Thyroid gland (tissue), 4 donors: ENCODE measurements at regions not wholly inside any gene's neighbourhood (a gene's known extent, or its start where the extent isn't known, plus 50 kb on each side); places are given as distances from the start of the nearest gene placed in this dataset.

Source experiments
- DNase-seq, 2 donors: peaks; one replicate each; pipeline ENCODE4 v3.0.0-alpha.2; 2019
- H3K27ac ChIP-seq, 3 donors: fragments of 200-600 bp; sonication (generic); 1 replicate in 2 of 3; 2 replicates in 1 of 3; pipeline ENCODE4 v1.5.1; 2016 to 2019; ENCODE audit warnings: mild to moderate bottlenecking in 1 of 3, moderate library complexity in 1 of 3
- H3K27me3 ChIP-seq: fragments of 200-600 bp; sonication (generic); one replicate; pipeline ENCODE4 v1.5.1; 2019
- H3K36me3 ChIP-seq, 2 donors: fragments of 200-600 bp; sonication (generic); one replicate each; pipeline ENCODE4 v1.5.1; 2016 to 2019
- H3K4me1 ChIP-seq, 2 donors: fragments of 200-600 bp; sonication (generic); one replicate each; pipeline ENCODE4 v1.5.1; 2017 to 2019
- H3K4me3 ChIP-seq, 3 donors: fragments of 200-600 bp; sonication (generic); replicated peaks in 1 of 3; 1 replicate in 2 of 3; 2 replicates in 1 of 3; pipeline ENCODE4 v1.5.1; 2016; ENCODE audit warnings: mild to moderate bottlenecking in 1 of 3
- H3K9me3 ChIP-seq: fragments of 200-600 bp; sonication (generic); one replicate; pipeline ENCODE4 v1.5.1; 2017
- POLR2A ChIP-seq, 2 donors: fragments of 450-650 bp; IDR thresholded peaks; one replicate each; pipeline ENCODE4 v1.6.1; 2017; ENCODE audit warnings: antibody characterized with exemption in 2 of 2, mild to moderate bottlenecking in 2 of 2, moderate library complexity in 1 of 2
- WGBS, 2 donors: methylation state at CpG; one replicate each; pipeline ENCODE4 v1.1.5; 2017; 5-methylcytosine and 5-hydroxymethylcytosine counted together
- intact Hi-C: fragments of 100-400 bp; cut with DNase I; formaldehyde crosslinking; loops from one replicate; pipeline ENCODE4 v1.15.1; 2023
- TF ChIP-seq, protein P1 (sequence below), 6 experiments: fragments of 200-600 bp in 3 of 6; fragments of 450-650 bp in 3 of 6; sonication (generic) in 3 of 6; IDR thresholded peaks; one replicate each; pipeline ENCODE4 v1.5.1; 2016 to 2019; ENCODE audit warnings: antibody characterized with exemption in 6 of 6, mild to moderate bottlenecking in 2 of 6, inconsistent platforms in 1 of 6, moderate library complexity in 1 of 6

DNA sequence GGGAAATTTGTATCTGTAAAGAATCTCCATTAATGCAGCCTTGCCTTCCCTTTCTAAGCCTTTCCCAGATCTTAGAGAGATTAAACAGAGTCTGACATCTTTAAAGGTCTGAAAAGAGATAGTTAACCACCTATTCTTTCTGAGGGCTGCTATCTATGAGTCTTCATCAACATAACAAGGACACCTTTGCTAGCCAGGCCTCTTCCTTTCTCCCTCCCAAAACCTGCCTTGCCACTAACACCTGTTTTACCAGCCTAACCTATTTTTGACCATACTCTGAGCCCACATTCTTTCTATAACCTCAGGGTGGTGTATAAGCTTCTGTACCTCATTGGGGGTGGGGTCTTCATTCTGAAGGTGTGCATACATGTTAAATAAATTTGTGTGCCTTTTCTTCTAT lies 217.1 kb downstream of the IPMK start:
- no peak for DNase-seq
- no peaks in the 10 kb centered on the region for H3K4me1 ChIP-seq
- H3K9me3 ChIP-seq = no peaks in the 10 kb centered on the region
- H3K27me3 ChIP-seq = no peaks in the 10 kb centered on the region
- H3K4me3 ChIP-seq = no peak overlapping the region
- no peaks in the 10 kb centered on the region for H3K36me3 ChIP-seq
- no peak overlapping the region for H3K27ac ChIP-seq
- intact Hi-C loops = no loop called here
- TF ChIP-seq POLR2A (IDR thresholded peaks at IDR 0.05) = no peak
- TF ChIP-seq, protein P1, sequence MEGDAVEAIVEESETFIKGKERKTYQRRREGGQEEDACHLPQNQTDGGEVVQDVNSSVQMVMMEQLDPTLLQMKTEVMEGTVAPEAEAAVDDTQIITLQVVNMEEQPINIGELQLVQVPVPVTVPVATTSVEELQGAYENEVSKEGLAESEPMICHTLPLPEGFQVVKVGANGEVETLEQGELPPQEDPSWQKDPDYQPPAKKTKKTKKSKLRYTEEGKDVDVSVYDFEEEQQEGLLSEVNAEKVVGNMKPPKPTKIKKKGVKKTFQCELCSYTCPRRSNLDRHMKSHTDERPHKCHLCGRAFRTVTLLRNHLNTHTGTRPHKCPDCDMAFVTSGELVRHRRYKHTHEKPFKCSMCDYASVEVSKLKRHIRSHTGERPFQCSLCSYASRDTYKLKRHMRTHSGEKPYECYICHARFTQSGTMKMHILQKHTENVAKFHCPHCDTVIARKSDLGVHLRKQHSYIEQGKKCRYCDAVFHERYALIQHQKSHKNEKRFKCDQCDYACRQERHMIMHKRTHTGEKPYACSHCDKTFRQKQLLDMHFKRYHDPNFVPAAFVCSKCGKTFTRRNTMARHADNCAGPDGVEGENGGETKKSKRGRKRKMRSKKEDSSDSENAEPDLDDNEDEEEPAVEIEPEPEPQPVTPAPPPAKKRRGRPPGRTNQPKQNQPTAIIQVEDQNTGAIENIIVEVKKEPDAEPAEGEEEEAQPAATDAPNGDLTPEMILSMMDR (IDR thresholded peaks at IDR 0.05) = no peak

DNA sequence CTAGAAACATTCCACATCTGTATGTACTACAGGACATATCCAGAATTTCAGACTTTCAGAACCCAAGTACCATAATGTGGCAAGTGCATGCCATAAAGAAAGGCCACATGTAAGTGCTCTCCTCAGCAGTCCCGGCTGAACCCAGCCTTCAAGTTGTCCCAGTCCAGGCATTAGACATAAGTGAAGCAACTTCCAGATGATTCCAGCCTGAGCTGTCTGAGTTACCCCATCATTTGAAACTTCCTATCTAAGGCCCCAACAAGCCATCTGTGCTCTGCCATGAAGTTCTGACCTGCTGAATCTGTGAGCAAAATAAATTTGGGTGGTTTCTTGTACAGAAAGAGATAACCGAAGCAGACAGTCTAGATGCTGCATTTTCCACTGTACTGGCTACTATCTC lies 218.8 kb downstream of the IPMK start:
- H3K36me3 ChIP-seq = no peaks in the 10 kb centered on the region
- H3K9me3 ChIP-seq = no peaks in the 10 kb centered on the region
- intact Hi-C loops = no loop called here
- no peak for DNase-seq
- 88 to 98% methylated on average over 2 of the region's 2 CpGs for WGBS, 2 donors
- no peaks in the 10 kb centered on the region for H3K4me1 ChIP-seq
- H3K27ac ChIP-seq = no peak overlapping the region
- H3K4me3 ChIP-seq = no peak overlapping the region
- TF ChIP-seq POLR2A (IDR thresholded peaks at IDR 0.05) = no peak
- TF ChIP-seq, protein P1 (IDR thresholded peaks at IDR 0.05) = no peak
- no peaks in the 10 kb centered on the region for H3K27me3 ChIP-seq

DNA sequence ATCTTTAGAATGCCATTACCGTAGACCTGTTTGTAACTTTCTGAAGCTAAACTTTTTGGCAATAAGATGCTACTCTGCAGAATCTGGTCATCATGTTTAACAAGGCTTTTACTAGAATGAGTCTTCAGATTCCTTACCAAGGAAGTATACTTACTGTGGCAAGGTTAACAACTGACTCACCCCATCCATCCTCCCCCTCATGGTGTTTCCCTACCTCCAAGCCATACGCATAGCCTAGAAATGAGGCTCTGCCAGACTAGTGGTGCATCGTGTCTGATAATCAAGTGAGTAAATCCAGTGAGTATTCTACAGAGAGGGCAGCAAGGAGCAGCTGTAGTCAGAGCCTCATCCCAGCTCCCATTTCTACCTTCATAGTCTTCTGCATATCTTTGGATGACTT lies 223.6 kb downstream of the IPMK start:
- Histone ChIP-seq H3K4me1 (peaks cover 4 to 9% of the 10 kb centered on the region in 2 donors), H3K4me3 (no peak overlapping the region), H3K36me3 (no peaks in the 10 kb centered on the region), H3K27ac (no peak overlapping the region), H3K27me3 (no peaks in the 10 kb centered on the region), H3K9me3 (no peaks in the 10 kb centered on the region)
- TF ChIP-seq, protein P1 (IDR thresholded peaks at IDR 0.05) = no peak
- intact Hi-C loops = no loop called here
- DNase-seq = no peak
- WGBS, 2 donors = 88 to 90% methylated on average over 3 of the region's 3 CpGs

DNA sequence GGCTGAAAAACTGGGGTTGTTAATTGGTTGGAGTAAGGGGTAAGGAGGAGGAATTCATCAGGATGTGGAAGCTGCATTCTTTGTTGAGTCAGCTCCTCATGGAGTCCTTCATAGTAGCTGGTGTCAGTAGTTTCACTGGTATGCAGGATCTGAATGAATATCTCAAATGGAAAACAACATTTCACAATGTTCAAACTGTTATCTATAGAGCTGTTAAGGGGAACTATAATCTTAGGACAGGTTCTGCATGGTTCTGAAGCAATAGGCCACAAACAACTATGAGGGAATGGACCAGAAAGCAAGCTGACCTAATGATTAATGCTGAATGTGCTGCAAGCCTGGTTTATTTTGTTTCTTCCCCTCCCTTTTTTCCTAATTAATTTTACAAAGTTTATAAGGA lies 225.8 kb downstream of the IPMK start:
- Histone ChIP-seq H3K9me3 (no peaks in the 10 kb centered on the region), H3K4me3 (no peak overlapping the region), H3K27ac (no peak overlapping the region), H3K36me3 (no peaks in the 10 kb centered on the region), H3K27me3 (no peaks in the 10 kb centered on the region), H3K4me1 (peaks cover 4 to 9% of the 10 kb centered on the region in 2 donors)
- DNase-seq = no peak
- TF ChIP-seq POLR2A (IDR thresholded peaks at IDR 0.05) = no peak
- TF ChIP-seq, protein P1 (IDR thresholded peaks at IDR 0.05) = no peak
- intact Hi-C loops = no loop called here

DNA sequence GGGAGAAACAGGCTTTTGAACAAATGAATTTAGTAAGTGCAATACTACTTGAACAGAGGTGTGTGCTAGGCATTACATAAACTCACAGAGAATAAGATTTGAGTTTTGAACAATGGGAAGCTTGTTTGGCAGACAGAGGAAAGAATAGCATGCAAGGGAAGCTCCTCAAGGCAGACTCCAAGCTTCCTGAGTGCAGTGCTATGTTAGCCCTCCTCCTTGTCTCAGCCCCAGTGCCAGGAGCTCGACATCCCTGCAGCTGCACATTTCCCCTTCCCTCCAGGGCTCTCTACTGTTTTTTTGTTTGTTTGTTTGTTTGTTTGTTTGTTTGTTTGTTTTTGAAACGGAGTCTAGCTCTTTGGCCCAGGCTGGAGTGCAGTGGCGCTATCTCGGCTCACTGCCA lies 237.5 kb downstream of the IPMK start:
- H3K9me3 ChIP-seq = no peaks in the 10 kb centered on the region
- no peak overlapping the region for H3K4me3 ChIP-seq
- 84 to 86% methylated on average over 4 of the region's 4 CpGs for WGBS, 2 donors
- no peaks in the 10 kb centered on the region for H3K27me3 ChIP-seq
- no peak for TF ChIP-seq POLR2A (IDR thresholded peaks at IDR 0.05)
- TF ChIP-seq, protein P1 (IDR thresholded peaks at IDR 0.05) = no peak
- H3K4me1 ChIP-seq = peaks cover 0 to 4% of the 10 kb centered on the region in 2 donors
- DNase-seq = no peak
- no peak overlapping the region for H3K27ac ChIP-seq
- H3K36me3 ChIP-seq = no peaks in the 10 kb centered on the region
- intact Hi-C loops = no loop called here
